HG02885 (cell line): ENCODE measurements at regions not wholly inside any gene's neighbourhood (a gene's known extent, or its start where the extent isn't known, plus 50 kb on each side); places are given as distances from the start of the nearest gene placed in this dataset.
A peak's percentile ranks its signal among the peaks of the same experiment; 100 is the strongest.
"Not testable (repeated sequence)": the region's sequence is repeated elsewhere in the genome, so short reads cannot be mapped to it uniquely, and the experiment has no call there.

Experiments
- ATAC-seq: cut with Tn5 transposase; IDR thresholded peaks from one replicate; pipeline ENCODE4 v1.9.1; 2021; ENCODE audit warnings: mild to moderate bottlenecking; ENCODE audit not compliant: unreplicated experiment, poor library complexity

GRCh38 chr5:101424530-101425175, 521.6 kb upstream of the ST8SIA4 start:
- no peak for ATAC-seq

DNA sequence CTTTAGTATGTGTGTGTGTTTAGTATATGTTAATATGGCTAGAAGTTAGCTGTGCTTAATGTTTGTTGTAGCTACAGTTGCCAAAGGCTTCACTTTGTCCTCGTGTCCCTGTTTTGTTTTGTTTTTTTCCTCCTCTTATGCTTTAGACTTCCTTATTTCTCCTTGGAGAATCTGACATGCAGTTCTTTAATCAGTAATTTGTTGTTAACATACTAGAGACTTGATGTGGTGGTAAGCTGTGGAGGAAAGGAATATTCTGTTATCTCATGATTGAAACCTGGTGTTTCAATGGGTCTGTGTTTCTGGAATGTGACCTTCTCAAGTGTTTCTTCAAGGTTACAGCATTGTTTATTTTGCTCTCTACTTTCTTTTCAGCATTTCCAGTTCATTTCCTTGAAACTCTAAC, 515.6 kb upstream of the ST8SIA4 start:
- no peak for ATAC-seq

GRCh38 chr5:101404531-101404930, 501.4 kb upstream of the ST8SIA4 start:
- no peak for ATAC-seq

DNA sequence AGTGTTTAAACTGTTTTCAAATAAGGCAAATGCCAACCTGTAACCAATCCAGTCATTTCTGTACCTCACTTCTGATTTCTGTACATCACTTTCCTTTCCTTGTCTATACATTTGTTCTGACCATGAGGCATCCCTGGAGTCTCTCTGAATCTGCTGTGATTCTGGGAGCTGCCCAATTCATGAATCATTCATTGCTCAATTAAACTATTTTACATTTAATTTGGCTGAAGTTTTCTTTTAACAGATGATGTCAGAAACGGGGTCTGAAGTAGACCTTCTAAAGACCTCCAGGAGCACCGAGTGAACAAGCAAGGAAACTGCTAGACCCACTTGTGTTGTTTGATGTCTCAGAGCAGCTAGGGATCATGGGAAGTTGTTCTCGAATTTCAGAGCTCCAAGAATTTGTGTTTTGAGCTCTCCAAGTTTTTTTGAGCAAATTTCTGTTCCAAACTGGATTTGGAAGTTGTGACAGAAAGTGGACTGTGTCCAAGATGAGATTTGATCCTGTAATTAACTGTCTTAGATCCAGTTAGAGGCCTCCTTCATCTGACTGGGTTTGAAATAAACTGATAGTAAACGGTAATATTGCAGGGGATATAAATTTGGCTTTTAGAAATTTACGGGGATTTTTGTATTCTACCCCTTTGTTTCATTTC, 490.8 kb upstream of the ST8SIA4 start:
- no peak for ATAC-seq

- no peak for ATAC-seq
Observed at GRCh38 chr5:101390151-101390908, 487.2 kb upstream of the ST8SIA4 start.

- ATAC-seq, result no peak
Observed at GRCh38 chr5:101385276-101385675, 482.2 kb upstream of the ST8SIA4 start.

- peak; percentile 62 for ATAC-seq
Observed at GRCh38 chr5:101370181-101370580, 467.1 kb upstream of the ST8SIA4 start.

DNA sequence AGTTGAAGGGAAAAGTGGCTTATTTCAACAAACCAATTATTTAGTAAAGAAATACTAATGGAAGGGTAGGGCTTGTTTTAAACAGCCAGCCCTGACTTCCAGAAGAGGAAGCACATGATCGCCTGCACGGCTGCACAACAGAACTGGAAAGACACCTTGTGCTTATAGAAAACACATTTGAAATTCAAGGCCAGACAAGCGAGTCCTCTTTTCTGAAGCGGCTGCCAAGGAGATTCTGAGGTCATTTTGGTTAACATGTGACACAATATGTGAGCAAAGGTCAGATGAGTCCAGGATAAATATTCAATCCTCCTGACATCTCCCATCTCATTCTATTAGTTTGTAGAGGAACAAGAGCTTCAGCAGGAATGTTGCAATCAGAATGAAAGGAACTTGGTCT, 461.4 kb upstream of the ST8SIA4 start:
- no peak for ATAC-seq

GRCh38 chr5:101362067-101362466, 459.0 kb upstream of the ST8SIA4 start:
- ATAC-seq, result no peak

- no peak for ATAC-seq
Observed at GRCh38 chr5:101346906-101347305, 443.8 kb upstream of the ST8SIA4 start.

DNA sequence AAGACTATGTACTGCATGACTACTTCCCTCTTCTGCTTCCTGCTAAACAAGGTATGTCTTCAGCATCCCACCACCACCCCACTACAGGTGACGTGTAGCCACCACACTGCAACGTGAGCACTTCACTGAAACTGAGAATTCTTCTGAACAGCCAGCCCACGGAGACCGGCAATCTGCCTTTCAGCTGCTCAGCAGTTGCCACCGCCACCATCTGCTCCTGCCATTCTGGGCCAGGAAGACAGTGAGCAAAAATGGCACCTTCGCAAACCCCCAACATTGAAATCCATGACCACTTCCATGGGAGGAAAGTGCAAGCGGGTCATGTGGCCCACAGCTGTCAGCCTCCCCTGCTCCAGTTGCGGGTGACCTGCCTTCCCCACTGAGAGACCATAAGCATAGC, 443.4 kb upstream of the ST8SIA4 start:
- ATAC-seq, result no peak

- ATAC-seq, result no peak
Observed at GRCh38 chr5:101338226-101338625, 435.1 kb upstream of the ST8SIA4 start.

- ATAC-seq, result no peak
Observed at GRCh38 chr5:101327816-101328215, 424.7 kb upstream of the ST8SIA4 start.

GRCh38 chr5:101326766-101327165, 423.7 kb upstream of the ST8SIA4 start:
- no peak for ATAC-seq

GRCh38 chr5:101316401-101316800, 413.3 kb upstream of the ST8SIA4 start:
- not testable (repeated sequence) for ATAC-seq

DNA sequence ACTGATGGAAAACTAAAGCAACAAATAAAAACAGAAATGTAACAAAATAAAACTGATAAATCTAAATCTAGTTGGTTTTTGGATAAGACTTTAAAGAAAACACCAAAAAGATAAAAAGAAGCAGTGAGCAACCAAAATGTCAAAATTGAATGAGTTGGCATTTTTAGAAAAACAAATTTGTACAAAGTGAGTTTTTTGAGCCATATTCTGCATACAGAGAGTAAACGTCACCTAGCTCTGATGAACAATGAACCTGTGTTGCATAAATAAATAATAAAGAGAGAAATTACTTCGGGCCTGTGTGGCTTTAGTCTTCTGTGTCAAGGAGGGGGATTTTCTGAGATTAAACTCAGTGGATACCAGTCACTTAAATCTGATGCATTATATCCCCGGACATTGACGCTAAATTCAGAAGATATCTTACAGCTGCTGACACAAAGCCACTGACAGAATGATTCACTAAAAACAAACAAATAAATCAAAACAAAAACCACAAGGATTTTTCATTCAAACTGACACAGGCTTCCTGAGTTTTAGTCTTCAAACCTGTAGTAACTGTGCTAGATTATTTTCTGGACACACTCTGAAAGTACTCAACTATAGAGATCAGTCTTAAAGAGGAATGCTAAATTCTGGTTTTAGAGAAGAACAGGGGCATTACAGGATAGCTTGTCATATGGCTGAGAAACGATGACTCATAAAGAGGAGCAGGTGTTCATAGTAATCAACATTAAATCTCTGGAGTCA, 403.5 kb upstream of the ST8SIA4 start:
- no peak for ATAC-seq

- no peak for ATAC-seq
Observed at GRCh38 chr5:101296477-101296876, 393.4 kb upstream of the ST8SIA4 start.

- no peak for ATAC-seq
Observed at GRCh38 chr5:101292199-101292598, 389.1 kb upstream of the ST8SIA4 start.

DNA sequence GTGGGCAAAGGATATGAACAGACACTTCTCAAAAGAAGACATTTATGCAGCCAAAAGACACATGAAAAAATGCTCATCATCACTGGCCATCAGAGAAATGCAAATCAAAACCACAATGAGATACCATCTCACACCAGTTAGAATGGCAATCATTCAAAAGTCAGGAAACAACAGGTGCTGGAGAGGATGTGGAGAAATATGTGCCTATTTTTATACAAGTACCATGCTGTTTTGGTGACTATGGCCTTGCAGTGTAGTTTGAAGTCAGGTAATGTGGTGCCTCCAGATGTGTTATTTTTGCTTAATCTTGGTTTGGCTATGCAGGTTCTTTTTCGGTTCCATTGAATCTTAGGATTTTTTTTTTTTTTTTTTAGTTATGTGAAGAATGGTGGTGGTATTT, 387.7 kb upstream of the ST8SIA4 start:
- not testable (repeated sequence) for ATAC-seq

- ATAC-seq, result no peak
Observed at GRCh38 chr5:101288633-101289032, 385.6 kb upstream of the ST8SIA4 start.
